ENCODE measurements at regions not wholly inside any gene's neighbourhood (a gene's known extent, or its start where the extent isn't known, plus 50 kb on each side); places are given as distances from the start of the nearest gene placed in this dataset.

DNA sequence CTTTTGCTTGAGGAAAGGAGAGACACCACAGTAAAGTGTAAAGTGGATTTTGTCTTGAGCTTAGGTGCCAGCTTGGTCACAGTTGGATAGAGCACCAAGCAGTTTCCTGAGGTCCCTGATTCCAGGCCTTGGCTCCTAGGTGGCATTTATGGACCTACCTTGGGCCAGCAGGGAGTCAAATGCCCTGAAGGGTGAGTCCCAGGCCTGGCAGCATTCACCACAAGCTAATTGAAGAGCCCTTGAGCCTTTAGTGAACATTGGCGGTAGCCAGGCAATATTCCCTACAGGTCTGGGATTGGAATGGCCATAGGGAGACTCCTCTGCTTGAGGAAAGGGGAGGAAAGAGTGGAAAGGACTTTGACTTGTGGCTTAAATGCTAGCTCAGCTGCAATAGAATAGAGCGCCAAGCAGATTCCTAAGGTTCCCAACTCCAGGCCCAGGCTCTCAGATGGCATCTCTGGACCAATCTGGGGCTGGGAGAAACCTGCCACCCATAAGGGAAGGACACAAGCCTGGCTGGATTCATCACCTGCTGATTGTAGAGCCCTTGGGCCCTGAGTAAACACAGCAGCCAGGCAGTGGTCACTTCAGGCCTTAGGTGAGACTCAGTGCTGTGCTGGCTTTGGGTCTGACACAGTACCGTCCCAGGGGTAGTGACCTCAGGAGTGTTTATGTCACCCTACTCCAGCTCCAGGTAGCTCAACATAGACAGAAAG is 137.5 kb upstream of the OTOS start:
- TF ChIP-seq, protein P1, sequence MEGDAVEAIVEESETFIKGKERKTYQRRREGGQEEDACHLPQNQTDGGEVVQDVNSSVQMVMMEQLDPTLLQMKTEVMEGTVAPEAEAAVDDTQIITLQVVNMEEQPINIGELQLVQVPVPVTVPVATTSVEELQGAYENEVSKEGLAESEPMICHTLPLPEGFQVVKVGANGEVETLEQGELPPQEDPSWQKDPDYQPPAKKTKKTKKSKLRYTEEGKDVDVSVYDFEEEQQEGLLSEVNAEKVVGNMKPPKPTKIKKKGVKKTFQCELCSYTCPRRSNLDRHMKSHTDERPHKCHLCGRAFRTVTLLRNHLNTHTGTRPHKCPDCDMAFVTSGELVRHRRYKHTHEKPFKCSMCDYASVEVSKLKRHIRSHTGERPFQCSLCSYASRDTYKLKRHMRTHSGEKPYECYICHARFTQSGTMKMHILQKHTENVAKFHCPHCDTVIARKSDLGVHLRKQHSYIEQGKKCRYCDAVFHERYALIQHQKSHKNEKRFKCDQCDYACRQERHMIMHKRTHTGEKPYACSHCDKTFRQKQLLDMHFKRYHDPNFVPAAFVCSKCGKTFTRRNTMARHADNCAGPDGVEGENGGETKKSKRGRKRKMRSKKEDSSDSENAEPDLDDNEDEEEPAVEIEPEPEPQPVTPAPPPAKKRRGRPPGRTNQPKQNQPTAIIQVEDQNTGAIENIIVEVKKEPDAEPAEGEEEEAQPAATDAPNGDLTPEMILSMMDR (IDR thresholded peaks at IDR 0.05) = no peak
- no peak for TF ChIP-seq POLR2AphosphoS5 (IDR thresholded peaks at IDR 0.05; ENCODE audit: insufficient read depth in 1 of 2, low read depth in 1 of 2)
- TF ChIP-seq POLR2A (IDR thresholded peaks at IDR 0.05) = no peak
- H3K27me3 ChIP-seq = no peaks in the 10 kb centered on the region
- no peak overlapping the region for H3K27ac ChIP-seq
- H3K4me1 ChIP-seq = no peaks in the 10 kb centered on the region
- no peaks in the 10 kb centered on the region for H3K36me3 ChIP-seq
- intact Hi-C loops (cut with DNase I) = no loop called here
- peak in 1 of 2 donors; percentile 96 for DNase-seq (ENCODE audit: extremely low spot score in 2 of 2)
- no peak overlapping the region for H3K4me3 ChIP-seq
- H3K9me3 ChIP-seq = no peaks in the 10 kb centered on the region

DNA sequence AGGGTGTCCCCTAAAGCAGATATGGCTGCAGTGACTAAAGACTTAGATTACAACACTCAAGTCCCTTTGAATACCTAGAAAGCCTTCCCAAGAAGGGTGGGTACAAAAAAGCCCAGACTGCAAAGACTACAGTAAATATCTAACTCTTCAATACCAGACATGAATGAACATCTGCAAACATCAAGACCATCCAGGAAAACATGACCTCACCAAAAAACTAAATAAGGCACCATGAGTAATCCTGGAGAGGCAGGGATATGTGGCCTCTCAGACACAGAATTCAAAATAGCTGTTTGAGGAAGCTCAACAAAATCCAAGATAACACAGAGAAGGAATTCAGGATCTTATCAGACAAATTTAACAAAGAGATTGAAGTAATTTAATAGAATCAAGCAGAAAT is 138.2 kb upstream of the OTOS start:
- Histone ChIP-seq H3K9me3 (no peaks in the 10 kb centered on the region), H3K4me1 (no peaks in the 10 kb centered on the region), H3K4me3 (no peak overlapping the region), H3K36me3 (no peaks in the 10 kb centered on the region), H3K27ac (no peak overlapping the region), H3K27me3 (no peaks in the 10 kb centered on the region)
- intact Hi-C loops (cut with DNase I) = no loop called here
- no peak for DNase-seq (ENCODE audit: extremely low spot score in 2 of 2)
- TF ChIP-seq, protein P1 (IDR thresholded peaks at IDR 0.05) = no peak
- no peak for TF ChIP-seq POLR2A (IDR thresholded peaks at IDR 0.05)
- TF ChIP-seq POLR2AphosphoS5 (IDR thresholded peaks at IDR 0.05; ENCODE audit: insufficient read depth in 1 of 2, low read depth in 1 of 2) = no peak

DNA sequence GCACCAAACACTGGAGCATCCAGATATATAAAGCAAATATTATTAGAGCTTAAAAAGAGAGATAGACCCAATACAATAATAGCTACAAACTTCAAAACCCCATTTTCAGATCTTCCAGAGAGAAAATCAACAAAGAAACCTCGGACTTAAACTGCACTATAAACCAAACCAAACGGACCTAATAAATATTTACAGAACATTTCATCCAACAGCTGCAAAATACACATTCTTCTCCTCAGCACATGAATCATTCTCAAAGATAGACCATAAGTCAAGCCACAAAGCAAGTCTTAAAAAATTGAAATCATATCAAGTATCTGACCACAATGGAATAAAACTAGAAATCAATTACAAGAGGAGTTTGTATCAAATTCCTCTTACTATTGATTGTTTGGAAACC is 140.2 kb upstream of the OTOS start:
- intact Hi-C loops (cut with DNase I) = no loop called here
- H3K4me3 ChIP-seq = no peak overlapping the region
- no peaks in the 10 kb centered on the region for H3K4me1 ChIP-seq
- H3K36me3 ChIP-seq = no peaks in the 10 kb centered on the region
- no peak overlapping the region for H3K27ac ChIP-seq
- no peak for DNase-seq (ENCODE audit: extremely low spot score in 2 of 2)
- no peaks in the 10 kb centered on the region for H3K27me3 ChIP-seq
- no peaks in the 10 kb centered on the region for H3K9me3 ChIP-seq
- no peak for TF ChIP-seq POLR2AphosphoS5 (IDR thresholded peaks at IDR 0.05; ENCODE audit: insufficient read depth in 1 of 2, low read depth in 1 of 2)
- TF ChIP-seq POLR2A (IDR thresholded peaks at IDR 0.05) = no peak
- TF ChIP-seq, protein P1 (IDR thresholded peaks at IDR 0.05) = no peak

DNA sequence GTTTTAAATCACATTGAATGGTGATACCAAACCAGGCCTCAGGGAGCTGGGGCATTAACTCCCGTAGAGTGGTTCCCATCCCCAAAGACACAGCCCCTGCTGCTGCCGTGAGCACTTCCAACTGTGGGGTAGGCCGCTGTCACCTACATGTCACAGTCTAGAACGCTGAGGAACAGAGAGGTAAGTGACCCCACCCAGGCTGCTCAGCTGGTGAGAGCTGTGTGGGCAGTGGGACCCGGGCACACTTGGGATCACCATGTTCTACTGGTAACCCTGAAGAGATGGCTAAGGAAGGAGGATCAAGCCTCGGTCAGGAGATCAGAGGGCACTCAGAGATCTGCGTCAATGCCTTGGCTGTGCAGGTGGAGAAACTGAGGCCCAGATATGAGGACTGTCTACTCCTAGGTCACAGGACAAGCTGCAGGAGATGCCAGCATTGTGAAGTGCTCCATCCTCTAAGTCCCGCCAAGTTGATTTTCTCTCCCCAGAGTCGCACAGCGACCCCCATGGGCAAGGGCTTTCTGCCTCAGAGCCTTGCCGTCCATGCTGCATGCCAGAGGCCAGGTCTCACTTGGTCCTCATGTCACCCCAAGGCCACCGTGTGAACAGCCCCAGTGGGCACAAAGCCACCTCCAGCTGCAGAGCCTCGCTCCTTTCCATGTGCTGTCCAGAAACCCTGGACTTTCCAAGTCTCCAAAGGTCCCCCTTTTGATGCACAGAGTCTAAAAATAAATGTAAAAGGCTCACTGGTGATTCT is 144.2 kb upstream of the OTOS start:
- no peaks in the 10 kb centered on the region for H3K36me3 ChIP-seq
- no peaks in the 10 kb centered on the region for H3K9me3 ChIP-seq
- TF ChIP-seq POLR2A (IDR thresholded peaks at IDR 0.05) (no peak), POLR2AphosphoS5 (IDR thresholded peaks at IDR 0.05; ENCODE audit: insufficient read depth in 1 of 2, low read depth in 1 of 2) (no peak)
- TF ChIP-seq, protein P1 (IDR thresholded peaks at IDR 0.05) = no peak
- no peak overlapping the region for H3K4me3 ChIP-seq
- peak in 1 of 2 donors; percentile 95 for DNase-seq (ENCODE audit: extremely low spot score in 2 of 2)
- H3K27me3 ChIP-seq = no peaks in the 10 kb centered on the region
- intact Hi-C loops (cut with DNase I) = no loop called here
- H3K27ac ChIP-seq = no peak overlapping the region
- no peaks in the 10 kb centered on the region for H3K4me1 ChIP-seq

DNA sequence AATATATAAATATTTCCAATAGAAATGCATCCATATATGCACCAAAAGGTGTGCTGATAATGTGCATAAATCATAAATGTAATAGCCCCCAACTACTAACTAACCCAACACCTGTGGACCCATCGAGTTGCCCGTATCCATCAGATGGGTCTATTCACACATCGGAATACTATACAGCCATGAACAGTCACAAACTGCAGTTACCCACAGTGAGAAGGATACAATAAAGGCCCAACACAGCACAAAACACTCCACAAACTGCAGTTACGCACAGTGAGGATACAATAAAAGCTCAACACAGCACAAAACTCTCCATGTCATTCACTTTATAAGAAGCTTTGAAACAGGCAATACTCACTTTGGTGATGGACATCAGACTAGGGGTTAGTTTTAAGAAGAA is 145.3 kb upstream of the OTOS start:
- no peak overlapping the region for H3K27ac ChIP-seq

More for the DNA sequence above, 145.3 kb upstream of the OTOS start:
- H3K4me1 ChIP-seq = no peaks in the 10 kb centered on the region
- TF ChIP-seq, protein P1 (IDR thresholded peaks at IDR 0.05) = no peak
- TF ChIP-seq POLR2A (IDR thresholded peaks at IDR 0.05) (no peak), POLR2AphosphoS5 (IDR thresholded peaks at IDR 0.05; ENCODE audit: insufficient read depth in 1 of 2, low read depth in 1 of 2) (no peak)
- no peak overlapping the region for H3K4me3 ChIP-seq
- H3K27me3 ChIP-seq = no peaks in the 10 kb centered on the region
- DNase-seq (ENCODE audit: extremely low spot score in 2 of 2) = no peak
- no peaks in the 10 kb centered on the region for H3K9me3 ChIP-seq
- no peaks in the 10 kb centered on the region for H3K36me3 ChIP-seq
- intact Hi-C loops (cut with DNase I) = no loop called here
